Upper lobe of left lung (tissue), 4 donors: ENCODE measurements at regions not wholly inside any gene's neighbourhood (a gene's known extent, or its start where the extent isn't known, plus 50 kb on each side); places are given as distances from the start of the nearest gene placed in this dataset.

ENCODE experiments used
- EP300 ChIP-seq, 4 donors: sonication (generic); formaldehyde crosslinking; IDR thresholded peaks; one replicate each; pipeline ENCODE4 v1.5.1; 2017; ENCODE audit warnings: antibody characterized with exemption in 4 of 4, control low read depth in 2 of 4
- POLR2A ChIP-seq, 4 donors: fragments of 450-650 bp; IDR thresholded peaks; one replicate each; pipeline ENCODE4 v1.5.1; 2016 to 2017; ENCODE audit warnings: antibody characterized with exemption in 4 of 4, mild to moderate bottlenecking in 2 of 4
- TF ChIP-seq, protein P1 (sequence below), 6 experiments: fragments of 450-650 bp in 4 of 6; fragments of 200-600 bp in 2 of 6; sonication (generic) in 2 of 6; IDR thresholded peaks; one replicate each; pipeline ENCODE4 v1.5.1; 2016 to 2019; ENCODE audit warnings: antibody characterized with exemption in 6 of 6

DNA sequence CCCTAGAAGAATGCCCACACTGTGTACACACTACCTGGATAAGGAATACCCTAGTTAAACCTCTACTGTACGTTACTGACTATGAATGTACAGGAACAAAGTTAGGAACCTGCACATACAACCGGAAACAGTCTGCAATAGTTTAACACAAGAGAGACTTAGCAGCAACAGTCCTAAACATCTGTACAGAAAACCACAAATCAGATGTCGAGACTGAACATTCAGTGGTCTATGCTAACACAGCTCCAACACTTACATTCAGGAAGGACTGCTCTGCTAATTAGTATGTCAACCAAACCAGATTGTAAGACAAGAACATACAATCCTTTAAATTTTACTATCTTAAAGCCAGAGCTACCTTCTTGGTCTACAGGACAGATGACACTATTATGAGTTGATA, 104.9 kb downstream of the ZNF429 start:
- TF ChIP-seq, protein P1, sequence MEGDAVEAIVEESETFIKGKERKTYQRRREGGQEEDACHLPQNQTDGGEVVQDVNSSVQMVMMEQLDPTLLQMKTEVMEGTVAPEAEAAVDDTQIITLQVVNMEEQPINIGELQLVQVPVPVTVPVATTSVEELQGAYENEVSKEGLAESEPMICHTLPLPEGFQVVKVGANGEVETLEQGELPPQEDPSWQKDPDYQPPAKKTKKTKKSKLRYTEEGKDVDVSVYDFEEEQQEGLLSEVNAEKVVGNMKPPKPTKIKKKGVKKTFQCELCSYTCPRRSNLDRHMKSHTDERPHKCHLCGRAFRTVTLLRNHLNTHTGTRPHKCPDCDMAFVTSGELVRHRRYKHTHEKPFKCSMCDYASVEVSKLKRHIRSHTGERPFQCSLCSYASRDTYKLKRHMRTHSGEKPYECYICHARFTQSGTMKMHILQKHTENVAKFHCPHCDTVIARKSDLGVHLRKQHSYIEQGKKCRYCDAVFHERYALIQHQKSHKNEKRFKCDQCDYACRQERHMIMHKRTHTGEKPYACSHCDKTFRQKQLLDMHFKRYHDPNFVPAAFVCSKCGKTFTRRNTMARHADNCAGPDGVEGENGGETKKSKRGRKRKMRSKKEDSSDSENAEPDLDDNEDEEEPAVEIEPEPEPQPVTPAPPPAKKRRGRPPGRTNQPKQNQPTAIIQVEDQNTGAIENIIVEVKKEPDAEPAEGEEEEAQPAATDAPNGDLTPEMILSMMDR (IDR thresholded peaks at IDR 0.05), result no peak
- TF ChIP-seq POLR2A (IDR thresholded peaks at IDR 0.05), result no peak
- TF ChIP-seq EP300 (IDR thresholded peaks at IDR 0.05), result no peak
